GM19468 (cell line): ENCODE measurements at regions not wholly inside any gene's neighbourhood (a gene's known extent, or its start where the extent isn't known, plus 50 kb on each side); places are given as distances from the start of the nearest gene placed in this dataset.

Experiments used
- ATAC-seq: cut with Tn5 transposase; IDR thresholded peaks from one replicate; pipeline ENCODE4 v1.9.1; 2021; ENCODE audit warnings: mild to moderate bottlenecking, moderate library complexity, moderate number of reproducible peaks; ENCODE audit not compliant: unreplicated experiment; ENCODE audit errors: extremely low read depth

DNA sequence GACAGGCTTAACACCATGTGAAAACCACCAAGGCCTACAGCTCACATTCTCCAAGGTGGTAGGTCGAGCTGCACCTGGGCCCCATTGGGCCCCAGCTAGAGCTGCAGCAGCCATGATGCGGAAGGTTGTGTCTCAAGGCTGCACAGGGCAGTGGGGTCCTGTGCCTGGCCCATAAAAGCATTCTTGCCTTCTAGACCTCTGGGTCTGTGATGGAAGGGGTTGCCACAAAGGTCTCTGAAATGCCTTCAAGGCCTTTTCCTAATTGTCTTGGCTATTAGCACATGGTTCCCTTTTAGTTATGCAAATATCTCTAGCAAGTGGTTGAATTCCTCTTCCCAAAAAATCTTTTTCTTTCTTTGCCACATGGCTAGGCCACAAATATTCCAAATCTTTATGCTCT lies 52.5 kb upstream of the C11orf58 start:
- ATAC-seq: no peak

- no peak for ATAC-seq
These were observed 59.9 kb upstream of the C11orf58 start for GRCh38 chr11:16678466-16679116.

DNA sequence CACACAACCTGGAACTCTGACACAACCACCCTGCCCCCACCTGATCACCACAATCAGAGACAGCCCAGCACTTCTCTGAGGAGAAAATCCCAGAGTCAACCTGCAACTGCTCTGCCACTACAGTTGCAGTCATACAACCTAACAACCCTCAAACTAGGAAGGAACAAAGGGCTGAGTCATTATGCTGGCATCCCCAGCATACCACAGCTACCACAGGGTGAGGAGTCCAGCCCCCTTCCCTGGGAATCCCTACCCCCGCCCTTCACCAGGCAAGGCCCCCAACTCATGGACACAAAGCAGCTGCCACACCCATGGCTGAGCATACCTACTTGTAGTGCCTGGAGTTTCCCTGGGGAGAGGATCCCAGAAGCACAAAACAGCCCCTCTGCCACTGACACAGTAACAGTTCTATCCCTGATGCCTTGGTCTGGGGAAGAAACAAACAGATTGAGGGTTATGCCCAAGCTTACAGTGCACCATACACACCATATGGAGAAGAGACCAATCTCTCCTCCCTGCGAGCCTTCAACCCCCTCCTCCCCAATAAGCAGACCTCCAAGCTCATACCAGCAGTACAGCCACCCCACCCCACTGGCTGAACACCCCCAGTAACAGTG lies 68.5 kb upstream of the C11orf58 start:
- ATAC-seq: no peak

DNA sequence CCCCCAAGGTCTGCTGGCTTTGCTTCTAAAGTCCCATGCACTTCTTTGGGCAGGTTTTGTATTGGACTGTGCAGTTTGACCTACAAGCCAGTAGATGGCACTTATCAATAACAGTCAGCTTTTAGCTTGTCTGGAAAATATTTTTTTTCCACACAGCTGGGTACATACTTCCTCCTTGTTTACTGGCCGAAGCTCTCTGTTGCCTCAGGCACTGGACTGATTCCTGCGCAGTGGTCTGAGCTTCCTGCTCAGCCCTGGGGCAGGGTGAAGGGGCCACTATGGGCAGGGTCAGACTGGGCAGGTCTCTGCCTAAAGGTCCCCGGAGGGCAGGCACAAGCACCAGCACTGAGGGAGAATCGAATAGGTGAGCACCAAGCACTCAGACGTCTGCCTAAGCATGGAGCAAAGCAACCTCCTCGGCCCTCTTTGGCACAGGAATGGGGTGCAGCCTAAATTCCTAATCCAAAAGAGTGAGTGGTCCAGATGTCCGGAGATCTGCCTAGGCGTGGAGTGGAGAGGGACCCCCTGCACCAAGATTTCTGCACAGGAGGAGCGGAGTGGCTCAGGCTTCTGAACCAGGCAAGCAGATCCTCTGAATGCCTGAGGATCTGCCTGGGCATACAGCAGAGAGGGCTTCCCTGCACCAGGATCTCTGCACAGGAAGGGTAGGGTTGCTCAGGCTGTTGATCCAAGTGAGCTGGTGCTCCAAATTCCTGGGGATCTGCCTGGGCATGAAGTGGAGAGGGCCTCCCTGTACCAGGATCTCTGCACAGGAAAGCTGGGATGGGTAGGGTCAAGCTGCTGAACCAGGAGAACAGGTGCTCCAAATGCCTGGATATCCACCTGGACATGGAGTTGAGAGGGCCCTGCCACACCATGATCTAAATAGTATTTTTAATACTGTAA lies 105.9 kb upstream of the C11orf58 start:
- ATAC-seq: no peak

DNA sequence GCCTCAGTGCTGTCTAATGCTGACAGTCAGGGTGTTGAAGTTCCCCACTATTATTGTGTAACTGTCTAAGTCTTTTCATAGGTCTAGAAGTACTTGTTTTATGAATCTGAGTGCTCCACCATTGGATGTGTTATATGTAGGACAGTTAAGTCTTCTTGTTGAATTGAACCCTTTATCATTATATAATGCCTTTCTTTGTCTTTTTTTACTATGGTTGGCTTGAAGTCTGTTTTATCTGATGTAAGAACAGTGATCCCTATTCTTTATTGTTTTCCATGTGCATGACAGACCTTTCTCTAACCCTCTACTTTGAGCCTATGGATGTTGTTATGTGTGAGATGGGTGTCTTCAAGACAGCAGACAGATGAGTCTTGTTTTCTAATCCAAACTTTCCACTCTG lies 107.8 kb upstream of the C11orf58 start:
- ATAC-seq: no peak

- ATAC-seq: no peak
These were observed 120.0 kb upstream of the C11orf58 start for GRCh38 chr11:16618431-16618830.

- no peak for ATAC-seq
These were observed 123.0 kb upstream of the C11orf58 start for GRCh38 chr11:16615480-16615879.

GRCh38 chr11:16613512-16614381 lies 124.7 kb upstream of the C11orf58 start:
- ATAC-seq: peak; percentile 91

DNA sequence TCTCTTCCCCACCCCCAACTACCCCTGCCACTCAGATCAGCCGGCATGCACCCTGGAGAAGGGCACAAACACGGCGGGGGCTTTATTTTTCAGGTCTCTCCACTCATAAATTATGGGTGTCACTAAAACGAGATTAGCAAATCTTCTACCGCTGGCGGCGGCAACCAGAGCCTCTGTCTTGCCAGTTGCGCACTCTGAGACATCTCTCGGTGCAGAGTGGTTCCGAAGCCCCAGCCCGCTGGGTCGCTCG lies 125.3 kb upstream of the C11orf58 start:
- ATAC-seq: no peak

GRCh38 chr11:16612566-16613261 lies 125.7 kb upstream of the C11orf58 start:
- no peak for ATAC-seq

- no peak for ATAC-seq
These were observed 126.4 kb upstream of the C11orf58 start for GRCh38 chr11:16611926-16612565.

DNA sequence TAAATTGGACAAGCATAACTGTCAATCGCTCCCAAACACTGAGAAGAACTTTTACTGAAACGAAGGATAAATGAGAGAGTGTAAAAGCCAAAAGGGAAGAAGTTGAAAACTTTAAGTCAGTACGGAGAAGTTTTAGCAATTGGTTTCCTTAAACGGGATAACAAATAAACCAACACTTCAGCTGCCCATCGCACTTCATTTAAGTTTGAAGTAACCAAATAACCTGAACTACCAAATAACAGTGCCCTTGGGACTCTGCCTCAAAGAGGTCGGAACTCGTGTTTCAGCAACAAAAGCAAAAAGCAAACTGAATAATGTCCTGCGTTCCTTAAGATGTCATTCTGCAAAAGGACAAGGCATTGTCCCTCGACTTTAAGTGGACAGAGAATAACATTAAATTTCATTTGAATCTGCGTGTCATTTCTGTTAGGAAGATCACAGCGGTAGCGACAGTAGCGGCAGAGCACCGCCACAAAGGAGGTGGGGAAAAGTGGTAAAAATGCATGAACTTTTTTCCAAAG lies 127.0 kb upstream of the C11orf58 start:
- no peak for ATAC-seq

- ATAC-seq: no peak
These were observed 127.6 kb upstream of the C11orf58 start for GRCh38 chr11:16610738-16611388.

DNA sequence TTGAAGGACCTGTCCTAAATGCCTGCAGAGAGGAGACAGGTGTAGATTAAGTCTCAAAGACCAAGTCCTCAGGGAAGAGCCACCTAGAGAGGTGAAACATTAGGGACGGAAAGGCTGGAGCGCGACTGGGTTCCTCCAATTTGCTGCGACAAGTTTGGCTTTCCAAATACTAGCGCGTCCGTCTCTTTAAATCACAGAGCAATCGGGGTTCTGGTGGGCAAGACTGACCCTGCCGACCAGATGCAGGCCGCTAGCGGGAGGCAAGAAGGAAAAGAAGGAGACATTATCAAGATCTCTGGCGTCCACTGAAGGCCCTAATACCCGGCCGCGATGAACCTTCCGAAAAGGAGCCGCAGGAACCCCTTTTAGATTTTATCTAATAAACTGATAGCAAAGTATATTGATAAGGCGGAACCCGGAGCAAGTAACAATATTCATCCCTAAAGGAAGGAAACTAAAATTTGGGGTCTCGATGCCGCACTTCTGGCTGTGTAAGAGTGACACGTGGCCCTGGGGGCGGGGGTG lies 128.2 kb upstream of the C11orf58 start:
- ATAC-seq: no peak

DNA sequence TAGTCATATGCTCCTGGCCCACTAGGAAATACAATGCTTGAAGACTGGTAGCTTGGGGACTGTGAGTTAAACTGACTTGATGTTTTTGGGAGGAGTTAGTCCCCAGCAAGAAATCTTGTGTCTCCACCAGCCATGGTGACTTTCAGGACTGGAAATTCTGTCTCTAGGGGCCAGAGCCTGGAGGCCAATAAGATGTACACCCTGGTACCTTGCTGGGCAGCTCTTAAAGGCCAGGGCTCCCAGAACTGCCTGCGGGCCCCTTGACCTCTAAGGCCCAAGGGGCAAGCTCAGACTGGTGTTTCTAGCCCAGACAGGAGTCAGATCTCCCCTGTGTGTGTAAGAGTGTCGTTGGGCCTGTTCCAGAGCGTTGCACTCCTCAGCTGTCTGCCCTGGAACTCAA lies 128.7 kb upstream of the C11orf58 start:
- no peak for ATAC-seq

- ATAC-seq: no peak
These were observed 130.5 kb upstream of the C11orf58 start for GRCh38 chr11:16607675-16608644.
